GM12865 (cell line): ENCODE measurements at regions not wholly inside any gene's neighbourhood (a gene's known extent, or its start where the extent isn't known, plus 50 kb on each side); places are given as distances from the start of the nearest gene placed in this dataset.
"Not testable (repeated sequence)": the region's sequence is repeated elsewhere in the genome, so short reads cannot be mapped to it uniquely, and the experiment has no call there.

Source experiments
- DNase-seq: peaks from one replicate; pipeline ENCODE4 v3.0.0; 2010; ENCODE audit warnings: low read depth
- H3K4me3 ChIP-seq: 2 replicates; pipeline ENCODE4 v1.5.1; 2011; ENCODE audit warnings: mild to moderate bottlenecking, low read depth, low read length, control low read depth
- CTCF ChIP-seq: IDR thresholded peaks from 2 replicates; pipeline ENCODE4 v1.5.1; 2011; ENCODE audit warnings: low read length, control low read depth, low read depth, inconsistent platforms; ENCODE audit not compliant: insufficient read depth; ENCODE audit errors: missing control alignments

- no peak for DNase-seq
- no peak for TF ChIP-seq CTCF
- no peak overlapping the region for H3K4me3 ChIP-seq
These were observed 117.8 kb upstream of the ENPP6 start for GRCh38 chr4:184335520-184335919.

GRCh38 chr4:184333446-184333845, 115.8 kb upstream of the ENPP6 start:
- not testable (repeated sequence) for DNase-seq, H3K4me3 ChIP-seq

- no peak for DNase-seq
- H3K4me3 ChIP-seq: no peak overlapping the region
- no peak for TF ChIP-seq CTCF
These were observed 113.8 kb upstream of the ENPP6 start for GRCh38 chr4:184331268-184331995.

GRCh38 chr4:184330517-184331094, 112.9 kb upstream of the ENPP6 start:
- not testable (repeated sequence) for H3K4me3 ChIP-seq, DNase-seq

- no peak for TF ChIP-seq CTCF
- no peak overlapping the region for H3K4me3 ChIP-seq
- peak; percentile 92 for DNase-seq
These were observed 112.2 kb upstream of the ENPP6 start for GRCh38 chr4:184329659-184330400.

GRCh38 chr4:184329235-184329634, 111.6 kb upstream of the ENPP6 start:
- H3K4me3 ChIP-seq: no peak overlapping the region
- TF ChIP-seq CTCF: no peak
- no peak for DNase-seq

GRCh38 chr4:184328022-184328736, 110.5 kb upstream of the ENPP6 start:
- no peak for TF ChIP-seq CTCF

More at GRCh38 chr4:184328022-184328736, 110.5 kb upstream of the ENPP6 start:
- peak overlapping the region; percentile 37 for H3K4me3 ChIP-seq
- DNase-seq: peak; percentile 96
